Testis (tissue), 2 donors: ENCODE measurements at regions not wholly inside any gene's neighbourhood (a gene's known extent, or its start where the extent isn't known, plus 50 kb on each side); places are given as distances from the start of the nearest gene placed in this dataset.

ENCODE experiments used
- CTCF ChIP-seq, 3 experiments: fragments of 450-650 bp in 2 of 3; fragments of 200-600 bp in 1 of 3; sonication (generic) in 1 of 3; IDR thresholded peaks; one replicate each; pipeline ENCODE4 v1.5.1; 2016 to 2019; ENCODE audit warnings: antibody characterized with exemption in 3 of 3, mild to moderate bottlenecking in 2 of 3, moderate library complexity in 1 of 3
- POLR2A ChIP-seq: fragments of 450-650 bp; IDR thresholded peaks from one replicate; pipeline ENCODE4 v1.6.1; 2017; ENCODE audit warnings: antibody characterized with exemption, mild to moderate bottlenecking, moderate library complexity

DNA sequence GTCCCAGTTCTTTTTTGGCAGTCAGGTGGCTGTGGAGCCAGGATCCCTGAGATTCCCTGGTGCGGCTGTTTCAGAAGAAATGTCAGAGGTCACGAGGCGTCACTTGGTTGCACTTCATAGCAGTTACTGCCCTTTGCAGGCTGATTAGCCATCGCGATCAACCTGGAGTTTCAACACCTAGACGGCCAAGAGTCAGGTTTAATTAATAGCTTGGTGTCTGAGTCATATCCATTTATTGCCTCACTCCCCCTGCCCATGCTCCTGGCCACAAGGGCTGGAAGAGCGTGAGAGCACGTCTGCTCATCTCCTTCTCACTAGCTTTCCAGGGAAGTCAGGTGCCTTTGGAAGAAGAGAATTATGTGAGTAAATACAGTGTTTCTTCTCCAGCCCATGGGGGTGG lies 552.3 kb downstream of the TSN start:
- TF ChIP-seq POLR2A (no peak), CTCF (IDR thresholded peaks at IDR 0.05) (no peak)
